ENCODE measurements at regions not wholly inside any gene's neighbourhood (a gene's known extent, or its start where the extent isn't known, plus 50 kb on each side); places are given as distances from the start of the nearest gene placed in this dataset.

GRCh38 chr9:115382865-115383264, 264.9 kb upstream of the TNC start:
- TF ChIP-seq ELF4 (IDR thresholded peaks at IDR 0.05) = no peak
- TF ChIP-seq BHLHE40 (IDR thresholded peaks at IDR 0.05; ENCODE audit: borderline replicate concordance) = no peak
- TF ChIP-seq NFRKB (IDR thresholded peaks at IDR 0.05) = no peak

Data from HEK293T (cell line).